Peyer's patch (tissue), 4 donors: ENCODE measurements at regions not wholly inside any gene's neighbourhood (a gene's known extent, or its start where the extent isn't known, plus 50 kb on each side); places are given as distances from the start of the nearest gene placed in this dataset.

Source experiments
- POLR2A ChIP-seq, 2 donors: fragments of 450-650 bp; IDR thresholded peaks; one replicate each; pipeline ENCODE4 v1.5.1; 2017; ENCODE audit warnings: antibody characterized with exemption in 2 of 2, mild to moderate bottlenecking in 2 of 2, moderate library complexity in 2 of 2
- TF ChIP-seq, protein P1 (sequence below), 6 experiments: fragments of 450-650 bp in 4 of 6; fragments of 200-600 bp in 2 of 6; sonication (generic) in 1 of 6; IDR thresholded peaks; one replicate each; pipeline ENCODE4 v1.5.1; 2017 to 2019; ENCODE audit warnings: antibody characterized with exemption in 6 of 6, mild to moderate bottlenecking in 3 of 6, moderate library complexity in 1 of 6

GRCh38 chr9:74403581-74403980 lies 93.6 kb upstream of the RORB start:
- no peak for TF ChIP-seq POLR2A (IDR thresholded peaks at IDR 0.05)
- TF ChIP-seq, protein P1, sequence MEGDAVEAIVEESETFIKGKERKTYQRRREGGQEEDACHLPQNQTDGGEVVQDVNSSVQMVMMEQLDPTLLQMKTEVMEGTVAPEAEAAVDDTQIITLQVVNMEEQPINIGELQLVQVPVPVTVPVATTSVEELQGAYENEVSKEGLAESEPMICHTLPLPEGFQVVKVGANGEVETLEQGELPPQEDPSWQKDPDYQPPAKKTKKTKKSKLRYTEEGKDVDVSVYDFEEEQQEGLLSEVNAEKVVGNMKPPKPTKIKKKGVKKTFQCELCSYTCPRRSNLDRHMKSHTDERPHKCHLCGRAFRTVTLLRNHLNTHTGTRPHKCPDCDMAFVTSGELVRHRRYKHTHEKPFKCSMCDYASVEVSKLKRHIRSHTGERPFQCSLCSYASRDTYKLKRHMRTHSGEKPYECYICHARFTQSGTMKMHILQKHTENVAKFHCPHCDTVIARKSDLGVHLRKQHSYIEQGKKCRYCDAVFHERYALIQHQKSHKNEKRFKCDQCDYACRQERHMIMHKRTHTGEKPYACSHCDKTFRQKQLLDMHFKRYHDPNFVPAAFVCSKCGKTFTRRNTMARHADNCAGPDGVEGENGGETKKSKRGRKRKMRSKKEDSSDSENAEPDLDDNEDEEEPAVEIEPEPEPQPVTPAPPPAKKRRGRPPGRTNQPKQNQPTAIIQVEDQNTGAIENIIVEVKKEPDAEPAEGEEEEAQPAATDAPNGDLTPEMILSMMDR (IDR thresholded peaks at IDR 0.05), result no peak
